Stimulated activated CD4-positive, alpha-beta T cell treated with anti-CD3 and anti-CD28 coated beads, Interleukin-12 subunit alpha, Interleukin-12 subunit beta, amount 100 ng/mL, for 48 hours (primary cell): ENCODE measurements at regions not wholly inside any gene's neighbourhood (a gene's known extent, or its start where the extent isn't known, plus 50 kb on each side); places are given as distances from the start of the nearest gene placed in this dataset.

Experiments used
- DNase-seq, 3 donors: peaks; one replicate each; pipeline ENCODE4 v3.0.0-alpha.2; 2020; ENCODE audit warnings: low read depth in 2 of 3, low spot score in 1 of 3

DNA sequence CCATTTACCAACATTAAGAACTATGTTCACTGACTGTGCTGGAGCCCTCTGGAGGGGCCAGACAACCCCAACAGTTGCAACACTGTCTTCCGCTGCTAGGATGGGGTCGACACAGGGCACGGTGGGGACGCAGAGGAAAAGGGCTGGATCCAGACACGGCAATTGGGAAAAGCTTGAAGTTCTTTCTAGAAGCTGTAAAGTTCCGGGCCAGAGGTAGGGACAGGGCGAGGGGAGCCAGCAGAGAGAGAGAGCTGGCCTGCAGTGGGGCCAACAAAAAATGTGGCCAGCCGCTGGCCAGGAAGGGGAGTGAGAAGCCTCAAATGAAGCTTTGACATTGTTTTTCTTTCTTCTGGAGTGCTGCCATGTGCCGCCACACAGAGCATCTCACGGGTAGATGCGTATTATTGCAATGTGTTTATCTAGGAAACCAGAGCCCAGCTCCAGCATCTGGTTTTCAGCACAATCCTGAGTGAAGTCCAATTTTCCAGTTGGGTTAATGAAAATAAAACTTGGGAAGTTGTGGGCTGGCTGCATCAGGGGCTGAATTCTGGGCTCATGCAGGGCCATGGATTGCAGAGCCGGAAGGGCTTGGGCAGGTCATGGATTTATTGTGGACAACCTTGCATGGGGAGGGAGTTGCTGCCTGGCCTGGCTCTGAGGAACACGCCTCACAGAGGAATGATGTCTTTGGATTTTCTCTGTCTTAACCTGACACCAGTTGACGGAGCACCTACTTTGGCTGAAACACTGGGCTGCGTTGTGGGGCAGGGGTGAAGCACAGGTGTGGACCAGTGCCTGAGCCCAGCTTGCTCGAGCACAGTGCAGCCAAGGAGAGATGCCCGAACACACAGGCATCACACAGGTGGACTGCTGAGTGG is 67.6 kb upstream of the AMPD3 start:
- no peak for DNase-seq

DNA sequence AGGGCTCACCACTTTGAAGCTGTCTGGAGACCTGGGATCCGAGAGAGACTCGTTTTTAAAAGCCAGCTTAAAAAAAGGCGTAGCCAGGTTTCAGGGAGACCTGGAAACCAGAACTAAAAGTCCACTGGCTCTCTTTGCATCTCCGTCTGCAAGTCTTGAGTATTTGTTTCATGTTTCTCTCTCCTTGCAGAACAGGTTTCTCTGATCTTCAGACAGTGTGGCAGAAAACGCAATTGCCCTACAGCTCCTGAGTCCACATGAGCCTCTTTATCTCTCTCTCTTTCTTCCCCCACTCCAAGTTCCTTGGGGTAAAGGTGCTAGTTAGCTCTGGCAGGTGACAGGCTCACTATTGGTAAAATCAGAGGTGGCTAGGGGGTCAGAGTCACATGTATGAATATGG is 67.0 kb upstream of the AMPD3 start:
- DNase-seq, result no peak

DNA sequence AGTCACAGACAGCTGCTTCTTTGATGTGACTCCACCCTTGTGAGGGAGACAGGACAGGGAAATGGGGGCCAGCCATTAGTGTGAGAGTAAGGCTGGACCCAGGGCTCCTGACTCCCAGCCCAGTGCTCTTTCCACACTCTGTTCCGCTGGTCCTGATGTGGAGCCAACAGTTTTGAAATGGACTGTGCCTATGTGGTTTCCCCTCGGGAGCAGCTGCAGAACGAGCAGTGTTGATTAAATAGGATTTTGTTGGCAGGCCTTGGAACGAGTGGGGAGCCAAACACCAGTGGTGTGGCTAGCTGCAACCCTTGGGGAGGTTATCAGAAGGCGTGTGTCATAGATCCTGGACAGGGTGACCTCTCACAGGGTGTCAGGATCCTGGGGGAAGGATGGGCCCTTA is 66.5 kb upstream of the AMPD3 start:
- DNase-seq, result no peak

DNA sequence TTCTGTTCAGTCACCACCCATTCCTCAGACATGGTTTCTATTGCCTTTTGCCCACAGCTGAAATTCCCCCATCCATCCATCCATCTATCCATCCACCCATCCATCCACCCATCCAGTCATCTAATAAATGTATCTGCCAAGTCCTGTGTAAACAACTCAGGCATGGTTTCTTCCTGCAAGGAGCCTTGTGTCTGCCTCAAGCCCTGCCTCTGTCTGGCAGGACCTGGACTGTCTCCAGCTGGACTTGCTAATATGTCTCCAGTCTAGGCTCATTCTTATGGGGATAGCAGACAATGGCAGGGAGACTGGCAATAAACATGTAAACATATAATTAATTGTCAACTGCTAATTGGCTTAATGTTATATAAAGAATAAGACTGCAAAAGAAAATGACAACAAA is 64.7 kb upstream of the AMPD3 start:
- no peak for DNase-seq

DNA sequence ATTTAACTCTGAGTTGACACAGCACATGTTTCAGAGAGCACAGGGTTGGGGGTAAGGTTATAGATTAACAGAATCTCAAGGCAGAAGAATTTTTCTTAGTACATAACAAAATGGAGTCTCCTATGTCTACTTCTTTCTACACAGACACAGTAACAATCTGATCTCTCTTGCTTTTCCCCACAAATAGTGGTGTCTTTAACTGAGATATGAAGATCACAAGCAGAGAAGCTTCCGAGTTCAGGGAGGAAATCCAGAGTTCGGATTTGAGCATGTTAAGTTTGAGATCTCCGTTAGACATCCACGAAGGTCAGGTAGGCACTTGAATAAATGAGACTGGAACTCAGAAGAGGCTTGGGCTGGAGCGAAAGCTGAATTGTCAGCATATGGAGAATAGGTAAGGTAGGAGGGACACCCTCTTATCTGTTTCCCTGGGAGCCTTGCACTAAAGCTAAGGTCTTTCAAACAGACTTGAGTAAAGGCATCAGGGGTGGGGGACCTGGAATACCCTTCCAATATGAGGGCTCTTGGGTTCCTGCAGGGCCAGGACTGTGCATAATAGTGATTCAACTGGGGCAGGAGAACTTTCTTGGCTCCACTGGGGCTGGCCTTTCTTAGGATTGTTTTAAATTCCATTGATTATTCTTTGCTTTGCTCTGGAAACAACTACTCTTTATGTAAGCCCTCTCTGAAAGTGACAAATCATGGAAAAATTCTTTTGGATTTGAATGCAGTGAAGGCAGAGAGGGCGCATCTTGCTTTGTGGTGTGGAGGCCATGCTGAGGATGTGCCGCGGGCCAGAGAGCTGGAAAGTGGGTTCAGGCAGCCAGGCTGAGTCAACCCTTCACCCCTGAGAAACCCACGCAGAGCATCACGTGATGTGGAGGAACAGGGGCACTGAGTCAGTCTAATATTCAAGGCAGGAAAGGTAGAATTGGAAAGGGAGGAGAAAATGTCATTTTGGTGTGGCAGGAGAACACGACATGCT is 62.7 kb upstream of the AMPD3 start:
- DNase-seq, result no peak

DNA sequence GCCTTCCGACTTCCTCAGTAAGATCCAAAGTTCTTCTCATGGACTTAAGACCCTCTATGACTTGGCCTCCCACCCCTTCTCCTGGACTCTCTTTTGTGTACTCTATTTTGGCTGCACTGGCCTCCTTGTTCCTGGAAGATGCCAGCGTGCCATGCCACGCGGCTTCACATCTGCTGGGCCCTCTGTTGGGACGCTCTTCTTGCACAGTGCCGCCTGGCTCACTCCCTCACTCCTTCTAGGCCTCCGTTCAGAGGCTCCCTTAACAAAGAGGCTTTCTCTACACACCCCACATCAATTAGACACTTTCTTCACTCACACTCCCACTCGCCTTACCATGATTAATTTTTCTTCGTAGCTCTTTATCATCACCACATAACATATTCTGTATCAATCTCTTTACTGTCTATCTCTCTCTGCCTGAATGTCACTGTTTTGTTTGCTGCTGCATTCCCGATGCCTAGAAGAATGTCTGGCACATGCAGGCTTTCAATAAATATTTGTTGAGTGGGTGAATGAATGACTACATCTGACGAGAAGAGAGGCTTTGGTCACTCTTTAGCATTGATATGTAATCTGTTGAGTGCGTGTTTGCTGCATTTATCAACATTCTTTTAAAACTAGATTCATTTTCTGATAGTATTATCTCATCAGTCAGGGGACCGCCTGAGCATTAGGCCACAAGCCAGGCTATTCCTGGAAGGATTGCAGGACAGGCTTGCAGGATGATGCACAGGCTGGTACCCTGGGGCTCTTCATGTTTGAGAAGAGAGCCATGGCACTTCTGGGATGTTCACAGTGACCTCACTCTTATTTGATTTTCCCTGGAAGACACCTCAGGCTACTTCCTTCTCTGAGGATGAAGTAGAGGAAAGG is 60.6 kb upstream of the AMPD3 start:
- no peak for DNase-seq

DNA sequence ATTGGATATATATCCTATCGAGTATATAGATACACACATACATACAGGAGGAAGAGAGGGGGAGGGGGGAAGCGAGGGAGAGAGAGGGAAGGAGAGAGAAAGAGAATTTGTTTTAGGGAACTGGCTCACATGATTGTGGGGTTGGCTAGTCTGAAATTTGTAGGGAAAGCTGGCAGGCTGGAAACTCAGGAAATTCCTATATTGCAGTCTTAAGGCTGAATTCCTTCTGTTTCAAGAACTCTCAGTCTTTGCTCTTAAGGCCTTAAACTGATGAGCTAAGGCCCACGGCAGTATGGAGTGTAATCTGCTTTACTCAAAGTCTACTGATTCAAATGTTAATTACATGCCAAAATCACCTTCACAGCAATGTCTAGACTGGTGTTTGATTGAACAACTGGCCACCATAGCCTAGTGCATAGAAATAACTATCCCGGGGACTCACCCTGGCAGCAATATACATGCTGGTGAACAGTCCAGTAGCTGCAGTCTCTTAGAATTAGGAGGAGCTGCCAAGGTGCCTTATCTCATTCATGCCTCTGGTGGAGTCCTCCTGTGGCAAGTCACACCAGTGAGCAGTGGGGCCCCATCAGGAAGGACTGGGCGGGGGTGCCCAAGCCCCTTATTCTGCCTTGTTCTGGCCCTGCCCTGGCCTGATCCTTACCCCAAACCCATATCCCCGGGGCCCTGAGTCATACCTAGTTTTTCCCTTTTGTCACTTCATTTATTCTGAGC is 59.7 kb upstream of the AMPD3 start:
- DNase-seq, result no peak

DNA sequence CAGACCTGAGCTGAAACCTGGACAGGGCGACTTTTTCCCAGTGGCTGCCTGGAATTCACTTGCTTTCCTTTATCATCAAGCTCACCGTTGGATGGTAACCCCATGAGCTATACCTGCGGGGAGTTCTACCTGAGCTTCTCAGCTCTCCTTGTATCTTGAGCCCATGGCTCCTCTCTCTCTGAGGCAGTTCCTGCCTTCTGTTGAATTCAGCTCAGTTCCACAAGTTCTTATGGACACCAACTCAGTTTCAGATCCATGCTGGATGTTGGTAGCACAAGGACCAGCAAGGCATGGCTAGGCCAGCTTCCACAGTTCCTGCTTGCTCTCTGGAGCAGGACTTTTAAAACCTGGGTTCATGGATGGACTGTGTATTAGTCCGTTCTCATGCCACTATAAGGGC is 58.3 kb upstream of the AMPD3 start:
- DNase-seq, result no peak

DNA sequence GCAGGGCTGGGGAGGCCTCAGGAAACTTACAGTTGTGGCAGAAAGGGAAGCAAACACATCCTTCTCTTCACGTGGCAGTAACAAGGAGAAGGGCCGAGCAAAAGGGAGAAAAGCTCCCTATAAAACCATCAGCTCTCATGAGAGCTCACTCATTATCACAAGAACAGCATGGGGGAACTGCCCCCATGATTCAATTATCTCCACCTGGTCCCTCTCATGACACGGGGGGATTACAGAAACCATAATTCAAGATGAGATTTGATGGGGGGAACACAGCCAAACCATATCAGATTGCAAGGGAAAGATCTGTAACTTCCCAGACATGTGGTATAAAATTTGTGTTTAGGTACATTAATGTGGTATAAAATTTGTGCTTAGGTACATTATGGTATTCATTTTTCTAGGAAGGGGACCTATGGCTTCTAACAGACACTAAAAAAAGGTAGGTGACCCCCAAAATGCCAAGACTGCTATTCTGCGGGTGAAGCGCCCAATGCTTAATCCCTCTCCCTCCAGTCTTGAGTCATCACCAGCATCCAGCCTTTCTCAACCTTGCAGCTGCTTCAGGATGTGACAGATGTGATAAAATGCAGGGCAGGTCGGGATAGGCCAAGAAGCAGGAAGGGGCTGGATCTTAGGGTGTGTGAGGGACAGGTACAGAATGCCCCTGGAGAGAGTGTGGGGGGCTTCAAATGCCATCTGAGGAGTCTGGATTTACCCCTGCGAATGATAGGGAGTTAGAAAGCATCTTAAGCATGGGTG is 57.7 kb upstream of the AMPD3 start:
- no peak for DNase-seq

DNA sequence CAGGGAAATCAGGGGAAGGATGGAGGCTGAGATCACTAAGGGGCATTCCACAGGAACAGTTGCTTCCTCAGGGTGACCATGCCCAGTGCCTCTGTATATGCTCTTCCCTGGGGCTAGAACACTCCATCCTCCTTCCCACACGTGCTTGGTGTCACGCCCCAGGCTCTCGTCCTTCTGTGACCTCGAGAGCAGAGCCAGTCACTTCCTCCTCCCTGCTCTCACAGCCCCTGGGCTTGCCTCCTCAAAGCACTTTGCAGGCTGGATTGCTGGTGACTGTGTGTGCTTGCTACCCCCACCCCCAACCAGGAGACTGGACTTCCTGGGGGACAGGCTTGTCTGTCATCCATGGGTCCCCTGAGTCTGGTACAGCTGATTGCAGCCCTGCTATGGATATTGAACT is 56.5 kb upstream of the AMPD3 start:
- no peak for DNase-seq

DNA sequence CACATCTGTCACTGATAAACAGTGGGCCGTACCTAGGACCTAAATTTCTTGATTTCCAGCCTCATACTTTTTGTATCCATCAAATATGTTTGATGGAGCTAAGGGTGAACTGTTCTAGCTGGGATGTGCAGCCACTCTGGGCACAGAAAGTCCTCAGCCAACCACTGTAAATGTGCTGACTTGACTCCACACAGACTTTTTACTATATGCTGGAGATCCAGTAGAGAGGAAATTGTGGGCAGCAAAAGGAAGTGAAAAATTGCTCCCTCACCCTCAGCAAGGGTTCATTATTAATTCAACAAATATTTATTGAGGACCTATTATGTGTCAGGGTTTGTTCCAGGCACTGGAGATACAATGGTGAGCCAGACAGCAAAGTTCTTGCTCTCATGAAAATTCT is 54.2 kb upstream of the AMPD3 start:
- DNase-seq, result no peak

DNA sequence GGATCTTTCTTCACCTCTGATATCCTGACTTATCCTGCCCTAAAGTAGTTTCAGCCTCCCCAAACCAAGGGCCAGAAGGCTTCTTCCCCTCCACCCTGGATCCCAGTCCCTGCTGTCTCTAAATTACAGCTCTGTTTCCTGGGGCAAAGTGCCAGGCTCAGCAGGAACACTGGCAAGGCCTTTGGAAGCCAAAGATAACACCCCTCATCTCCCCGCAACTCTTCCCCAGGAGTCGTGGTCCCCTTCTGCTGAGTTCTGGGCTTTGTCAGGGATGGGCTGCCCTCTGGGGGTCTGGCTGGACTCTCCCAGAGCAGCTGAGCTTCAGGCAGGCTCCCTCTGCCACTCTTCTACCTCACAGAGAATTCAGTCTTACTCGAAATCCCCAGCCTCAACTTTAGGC is 53.8 kb upstream of the AMPD3 start:
- DNase-seq, result no peak

DNA sequence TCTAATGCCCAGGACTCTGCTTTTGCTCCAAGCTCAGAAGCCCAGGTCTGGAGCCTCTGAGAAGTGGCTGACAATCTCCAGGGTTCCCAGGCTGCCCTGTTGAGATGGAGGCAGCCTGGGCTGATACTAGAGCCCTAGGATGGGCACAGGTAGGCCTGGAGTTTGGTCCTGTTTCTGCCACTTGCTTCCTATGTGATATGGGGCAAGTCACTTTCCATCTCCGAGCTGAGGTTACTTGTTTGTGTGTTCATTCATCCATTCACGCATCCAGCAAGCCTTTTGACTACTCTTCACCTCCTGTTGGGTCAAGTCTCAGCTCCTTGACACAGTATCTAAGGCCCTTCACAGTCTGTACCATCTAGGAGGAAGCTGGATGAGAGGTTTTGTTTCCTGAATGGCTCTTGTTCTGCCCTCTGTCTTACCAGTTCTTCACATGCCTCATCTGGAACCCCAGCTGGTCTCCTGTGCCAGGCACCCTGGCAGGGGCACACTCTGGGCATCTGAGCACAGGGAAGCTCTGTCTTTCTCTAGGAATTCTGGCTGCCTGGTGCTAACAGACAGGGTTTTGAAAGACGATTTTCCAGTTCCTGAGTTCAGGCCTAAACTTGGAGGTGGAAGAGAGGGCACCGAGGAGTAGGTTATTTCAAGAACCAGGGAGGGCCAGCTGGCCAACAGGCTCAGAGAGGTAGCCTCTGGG is 53.2 kb upstream of the AMPD3 start:
- DNase-seq, result no peak
